SK-MEL-5 (cell line): ENCODE measurements at regions not wholly inside any gene's neighbourhood (a gene's known extent, or its start where the extent isn't known, plus 50 kb on each side); places are given as distances from the start of the nearest gene placed in this dataset.
A peak's percentile ranks its signal among the peaks of the same experiment; 100 is the strongest.

Experiments
- DNase-seq: peaks from one replicate; pipeline ENCODE4 v3.0.0-alpha.2; 2016; ENCODE audit warnings: low read depth, low spot score
- in situ Hi-C: cut with HindIII; loops from 2 replicates; pipeline ENCODE4 v1.10.0; 2016; ENCODE audit warnings: low sequenced_read_pairs, high pct_unique_total_duplicates, low pct_unique_long_range_greater_than_20kb

GRCh38 chr2:8582651-8583399 lies 99.0 kb upstream of the ID2 start:
- in situ Hi-C loops: no loop called here
- no peak for DNase-seq

- in situ Hi-C loops: no loop called here
- DNase-seq: no peak
These were observed 98.3 kb upstream of the ID2 start for GRCh38 chr2:8583400-8584173.

GRCh38 chr2:8584174-8585066 lies 97.4 kb upstream of the ID2 start:
- no peak for DNase-seq
- in situ Hi-C loops: no loop called here

- no peak for DNase-seq
- in situ Hi-C loops: no loop called here
These were observed 95.3 kb upstream of the ID2 start for GRCh38 chr2:8586457-8587051.

- in situ Hi-C loops: no loop called here
These were observed 94.5 kb upstream of the ID2 start for GRCh38 chr2:8587251-8587791.

GRCh38 chr2:8587920-8588830 lies 93.7 kb upstream of the ID2 start:
- no peak for DNase-seq
- in situ Hi-C loops: no loop called here

More at GRCh38 chr2:8587251-8587791, 94.5 kb upstream of the ID2 start:
- DNase-seq: no peak

GRCh38 chr2:8588831-8589191 lies 93.0 kb upstream of the ID2 start:
- in situ Hi-C loops: no loop called here
- DNase-seq: no peak

- no peak for DNase-seq
- in situ Hi-C loops: no loop called here
These were observed 92.1 kb upstream of the ID2 start for GRCh38 chr2:8589721-8590120.

GRCh38 chr2:8590938-8591337 lies 90.9 kb upstream of the ID2 start:
- peak; percentile 30 for DNase-seq
- in situ Hi-C loops: no loop called here

- DNase-seq: no peak
- in situ Hi-C loops: no loop called here
These were observed 89.1 kb upstream of the ID2 start for GRCh38 chr2:8592736-8593135.

GRCh38 chr2:8593243-8593642 lies 88.6 kb upstream of the ID2 start:
- in situ Hi-C loops: no loop called here
- no peak for DNase-seq

- DNase-seq: no peak
- in situ Hi-C loops: no loop called here
These were observed 87.0 kb upstream of the ID2 start for GRCh38 chr2:8594731-8595427.

GRCh38 chr2:8595428-8595805 lies 86.4 kb upstream of the ID2 start:
- in situ Hi-C loops: no loop called here
- DNase-seq: no peak

- in situ Hi-C loops: no loop called here
These were observed 85.8 kb upstream of the ID2 start for GRCh38 chr2:8595811-8596600.

GRCh38 chr2:8597094-8597493 lies 84.8 kb upstream of the ID2 start:
- in situ Hi-C loops: no loop called here
- DNase-seq: no peak

More at GRCh38 chr2:8595811-8596600, 85.8 kb upstream of the ID2 start:
- no peak for DNase-seq
